Osteoblast (primary cell): ENCODE measurements at regions not wholly inside any gene's neighbourhood (a gene's known extent, or its start where the extent isn't known, plus 50 kb on each side); places are given as distances from the start of the nearest gene placed in this dataset.

ENCODE experiments used
- DNase-seq: peaks from one replicate; pipeline ENCODE4 v3.0.0; 2011; ENCODE audit warnings: low spot score, mixed read lengths; ENCODE audit not compliant: insufficient read length; ENCODE audit errors: missing footprints
- H2AFZ ChIP-seq: 2 replicates; pipeline ENCODE4 v1.6.0; 2011; ENCODE audit warnings: mild to moderate bottlenecking, low read length
- H3K27ac ChIP-seq: 2 replicates; pipeline ENCODE4 v1.5.1; 2011; ENCODE audit warnings: mild to moderate bottlenecking, low read depth, low read length, moderate library complexity
- H3K27me3 ChIP-seq: 2 replicates; pipeline ENCODE4 v1.6.0; 2012; ENCODE audit warnings: mild to moderate bottlenecking, control low read depth, inconsistent platforms, low read length, moderate library complexity; ENCODE audit not compliant: insufficient read depth
- H3K36me3 ChIP-seq: 2 replicates; pipeline ENCODE4 v1.5.1; 2011; ENCODE audit warnings: mild to moderate bottlenecking, low read length, control low read depth, moderate library complexity; ENCODE audit not compliant: insufficient read depth
- H3K4me1 ChIP-seq: 2 replicates; pipeline ENCODE4 v1.5.1; 2011; ENCODE audit warnings: mild to moderate bottlenecking, low read length, control low read depth, moderate library complexity; ENCODE audit not compliant: insufficient read depth
- H3K4me2 ChIP-seq: 2 replicates; pipeline ENCODE4 v1.6.0; 2011; ENCODE audit warnings: mild to moderate bottlenecking, low read length; ENCODE audit not compliant: insufficient read depth
- H3K4me3 ChIP-seq: fragments of 200-600 bp; sonication (generic); 3 replicates; pipeline ENCODE4 v1.5.1; 2012; ENCODE audit warnings: mild to moderate bottlenecking, low read length, inconsistent platforms; ENCODE audit not compliant: insufficient read depth
- H3K79me2 ChIP-seq: 2 replicates; pipeline ENCODE4 v1.6.0; 2012; ENCODE audit warnings: mild to moderate bottlenecking, low read length, control low read depth, inconsistent platforms; ENCODE audit not compliant: insufficient read depth
- H3K9me3 ChIP-seq: 2 replicates; pipeline ENCODE4 v1.5.1; 2011; ENCODE audit warnings: low read depth, low read length, control low read depth
- H4K20me1 ChIP-seq: 2 replicates; pipeline ENCODE4 v1.6.0; 2012; ENCODE audit warnings: mild to moderate bottlenecking, low read length, control low read depth; ENCODE audit not compliant: insufficient read depth
- CTCF ChIP-seq: IDR thresholded peaks from 2 replicates; pipeline ENCODE4 v1.5.1; 2011; ENCODE audit warnings: mild to moderate bottlenecking, low read depth, low read length, moderate library complexity; ENCODE audit errors: extremely low read depth

- DNase-seq = no peak
- H3K4me2 ChIP-seq = no peak overlapping the region
- H2AFZ ChIP-seq = no peak overlapping the region
- H3K27me3 ChIP-seq = no peaks in the 10 kb centered on the region
- no peak overlapping the region for H3K4me3 ChIP-seq
- H3K36me3 ChIP-seq = no peaks in the 10 kb centered on the region
- H3K4me1 ChIP-seq = no peaks in the 10 kb centered on the region
- no peak overlapping the region for H3K27ac ChIP-seq
- H3K9me3 ChIP-seq = peaks cover 6% of the 10 kb centered on the region
- H4K20me1 ChIP-seq = no peaks in the 10 kb centered on the region
- TF ChIP-seq CTCF = no peak
- no peaks in the 10 kb centered on the region for H3K79me2 ChIP-seq
Observed at GRCh38 chr21:22927469-22927868, 1929.3 kb downstream of the NCAM2 start.

GRCh38 chr21:22941779-22942490, 1943.7 kb downstream of the NCAM2 start:
- H3K4me1 ChIP-seq = no peaks in the 10 kb centered on the region
- no peaks in the 10 kb centered on the region for H4K20me1 ChIP-seq
- H2AFZ ChIP-seq = no peak overlapping the region
- H3K9me3 ChIP-seq = peaks cover 2% of the 10 kb centered on the region
- no peak overlapping the region for H3K27ac ChIP-seq
- no peaks in the 10 kb centered on the region for H3K27me3 ChIP-seq
- no peaks in the 10 kb centered on the region for H3K79me2 ChIP-seq
- TF ChIP-seq CTCF = no peak
- no peak overlapping the region for H3K4me2 ChIP-seq
- DNase-seq = no peak
- no peaks in the 10 kb centered on the region for H3K36me3 ChIP-seq
- no peak overlapping the region for H3K4me3 ChIP-seq

GRCh38 chr21:22955559-22955958, 1957.3 kb downstream of the NCAM2 start:
- H3K27ac ChIP-seq = no peak overlapping the region
- no peaks in the 10 kb centered on the region for H3K27me3 ChIP-seq
- no peaks in the 10 kb centered on the region for H3K9me3 ChIP-seq
- no peaks in the 10 kb centered on the region for H3K4me1 ChIP-seq
- no peaks in the 10 kb centered on the region for H3K36me3 ChIP-seq
- H3K79me2 ChIP-seq = no peaks in the 10 kb centered on the region
- no peak overlapping the region for H2AFZ ChIP-seq
- no peak overlapping the region for H3K4me2 ChIP-seq
- H3K4me3 ChIP-seq = no peak overlapping the region
- no peaks in the 10 kb centered on the region for H4K20me1 ChIP-seq
- no peak for TF ChIP-seq CTCF
- DNase-seq = no peak

GRCh38 chr21:22961258-22961657, 1963.0 kb downstream of the NCAM2 start:
- H3K27ac ChIP-seq = no peak overlapping the region
- no peak for DNase-seq
- H3K4me1 ChIP-seq = no peaks in the 10 kb centered on the region

More at GRCh38 chr21:22961258-22961657, 1963.0 kb downstream of the NCAM2 start:
- no peak for TF ChIP-seq CTCF
- no peaks in the 10 kb centered on the region for H3K36me3 ChIP-seq
- H3K79me2 ChIP-seq = no peaks in the 10 kb centered on the region
- no peak overlapping the region for H3K4me2 ChIP-seq
- H4K20me1 ChIP-seq = no peaks in the 10 kb centered on the region
- no peak overlapping the region for H2AFZ ChIP-seq
- H3K27me3 ChIP-seq = no peaks in the 10 kb centered on the region
- no peak overlapping the region for H3K4me3 ChIP-seq
- no peaks in the 10 kb centered on the region for H3K9me3 ChIP-seq
